ENCODE measurements at regions not wholly inside any gene's neighbourhood (a gene's known extent, or its start where the extent isn't known, plus 50 kb on each side); places are given as distances from the start of the nearest gene placed in this dataset.

DNA sequence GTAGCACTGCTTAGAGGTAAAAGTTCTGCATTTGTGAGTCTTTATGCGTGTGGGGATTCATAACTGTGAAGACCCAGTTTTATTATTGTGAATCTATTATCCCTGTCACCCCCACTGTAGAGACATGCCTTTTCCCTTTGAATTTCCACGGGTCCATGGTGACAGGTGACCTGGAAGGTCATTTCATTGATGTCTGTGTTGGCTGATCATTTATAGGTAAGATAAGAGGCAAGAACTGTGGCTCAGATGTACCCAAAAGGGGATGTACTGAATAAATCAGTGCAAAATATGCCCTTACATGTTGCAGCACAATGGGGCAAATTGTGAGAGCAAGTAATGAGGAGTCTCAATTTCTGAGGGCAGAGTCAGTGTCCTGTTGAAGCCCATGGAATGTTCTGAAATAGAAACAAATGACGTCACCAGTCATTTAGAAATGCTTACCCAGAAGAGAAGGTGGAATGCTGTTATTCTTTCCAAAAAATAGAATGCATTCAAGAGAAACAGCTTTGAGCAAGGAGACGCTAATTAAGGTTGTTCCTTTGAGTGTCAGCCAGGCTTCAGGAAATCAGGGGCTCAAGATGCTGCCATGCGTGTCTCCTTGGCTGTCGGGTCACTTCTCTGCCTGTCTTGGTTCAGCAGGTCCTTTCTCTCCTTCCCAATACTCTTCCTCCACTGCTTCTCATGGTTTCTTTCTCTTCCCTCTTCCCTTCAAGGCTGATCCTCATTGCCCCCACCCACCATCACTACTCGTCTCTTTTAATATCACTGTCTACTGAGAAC, 118.7 kb upstream of the E2F8 start:
- Histone ChIP-seq H3K36me3 (ENCODE audit: control insufficient read depth, insufficient read depth, low read length) (no peaks in the 10 kb centered on the region), H3K4me1 (ENCODE audit: control insufficient read depth, insufficient read depth, low read length) (peaks cover 7% of the 10 kb centered on the region), H2BK20ac (ENCODE audit: low read depth, low read length) (peak overlapping the region; percentile 81), H3K23ac (ENCODE audit: low read depth, low read length) (peak overlapping the region; percentile 55), H3K4me3 (ENCODE audit: insufficient read depth, low read depth, low read length) (no peak overlapping the region), H3K56ac (ENCODE audit: extremely low read depth, insufficient read depth, low read length) (no peak overlapping the region), H3K27ac (ENCODE audit: insufficient read depth, low read length) (peak overlapping the region; percentile 63; the same call in 1 of the 2 replicates), H4K91ac (ENCODE audit: insufficient read depth, low read depth, low read length) (peak overlapping the region; percentile 71), H2BK120ac (ENCODE audit: low read depth, low read length) (peak overlapping the region; percentile 90), H2AK9ac (replicated peaks; ENCODE audit: low read depth, low read length, poor library complexity) (peak overlapping the region; percentile 33), H3K4me2 (ENCODE audit: low read depth, low read length) (peak overlapping the region; percentile 46), H3K79me1 (ENCODE audit: low read depth in 1 of 2, low read length in 2 of 2) (no peaks in the 10 kb centered on the region), H3K9me1 (ENCODE audit: insufficient read depth, low read length) (peaks cover 8% of the 10 kb centered on the region; the same call in 1 of the 2 replicates), H2AK5ac (ENCODE audit: low read depth, low read length) (peak overlapping the region; percentile 91), H3K14ac (replicated peaks; ENCODE audit: low read depth, low read length) (peak overlapping the region; percentile 81), H3K9ac (ENCODE audit: low read depth, low read length) (no peak overlapping the region), H3K18ac (ENCODE audit: low read depth, low read length) (peak overlapping the region; percentile 84), H3K27me3 (ENCODE audit: control insufficient read depth, insufficient read depth, low read length) (peaks cover 10% of the 10 kb centered on the region), H4K5ac (ENCODE audit: low read depth, low read length) (peak overlapping the region; percentile 64; the same call in 1 of the 2 replicates), H3K4ac (ENCODE audit: low read depth, low read length) (peak overlapping the region; percentile 71), H4K20me1 (ENCODE audit: insufficient read depth, low read length) (no peaks in the 10 kb centered on the region), H2BK15ac (ENCODE audit: low read depth, low read length) (peak overlapping the region; percentile 83), H4K8ac (ENCODE audit: low read depth in 2 of 2, low read length in 2 of 2) (peak overlapping the region in 1 of 2 experiments; percentile 62; a peak in 3 of 4 replicates), H3K9me3 (ENCODE audit: control insufficient read depth, insufficient read depth, low read length) (no peaks in the 10 kb centered on the region), H2BK5ac (ENCODE audit: low read depth, low read length, poor library complexity, severe bottlenecking) (peak overlapping the region; percentile 64), H2AFZ (replicated peaks; ENCODE audit: low read length, poor library complexity) (peak overlapping the region; percentile 57)
- CTCF ChIA-PET = no interaction called here
- TF ChIP-seq CEBPB (IDR thresholded peaks at IDR 0.05; ENCODE audit: low read depth, low read length) (0 out of 2 replicates have a peak, but pooled peaks have one; percentile 10), BHLHE40 (IDR thresholded peaks at IDR 0.05; ENCODE audit: low read depth, low read length) (no peak)
- TF ChIP-seq, protein P1, sequence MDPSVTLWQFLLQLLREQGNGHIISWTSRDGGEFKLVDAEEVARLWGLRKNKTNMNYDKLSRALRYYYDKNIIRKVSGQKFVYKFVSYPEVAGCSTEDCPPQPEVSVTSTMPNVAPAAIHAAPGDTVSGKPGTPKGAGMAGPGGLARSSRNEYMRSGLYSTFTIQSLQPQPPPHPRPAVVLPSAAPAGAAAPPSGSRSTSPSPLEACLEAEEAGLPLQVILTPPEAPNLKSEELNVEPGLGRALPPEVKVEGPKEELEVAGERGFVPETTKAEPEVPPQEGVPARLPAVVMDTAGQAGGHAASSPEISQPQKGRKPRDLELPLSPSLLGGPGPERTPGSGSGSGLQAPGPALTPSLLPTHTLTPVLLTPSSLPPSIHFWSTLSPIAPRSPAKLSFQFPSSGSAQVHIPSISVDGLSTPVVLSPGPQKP (IDR thresholded peaks at IDR 0.05; ENCODE audit: borderline replicate concordance, low read depth, low read length) = no peak
- DNase-seq (peak; percentile 72), ATAC-seq (ENCODE audit: low read depth) (peak; percentile 93)
- in situ Hi-C loops (cut with MboI; ENCODE audit: low sequenced_read_pairs) (no loop called here), dilution Hi-C loops (cut with HindIII; ENCODE audit: low sequenced_read_pairs, unreplicated experiment) (no loop called here), intact Hi-C loops (cut with micrococcal nuclease) (no loop called here)
- POLR2A ChIA-PET (ENCODE audit: unreplicated experiment) = no interaction called here
- no TSS peak for BruUV-seq (replicated peaks)
- 29% methylated on average over 1 of the region's 7 CpGs; no CpG with 5 or more reads in 1 of the 2 experiments for WGBS, 2 experiments (ENCODE audit: extremely low coverage in 2 of 2, insufficient read length in 1 of 2)
